Liver (tissue), 8 donors: ENCODE measurements at regions not wholly inside any gene's neighbourhood (a gene's known extent, or its start where the extent isn't known, plus 50 kb on each side); places are given as distances from the start of the nearest gene placed in this dataset.

Experiments used
- DNase-seq: peaks from one replicate; pipeline ENCODE4 v3.0.0-alpha.2; 2017; ENCODE audit warnings: low spot score
- H3K27ac ChIP-seq, 2 donors: one replicate each; pipeline ENCODE4 v1.7.0; 2013; ENCODE audit warnings: inconsistent platforms in 2 of 2, low read length in 2 of 2, control low read depth in 1 of 2, low read depth in 1 of 2, mild to moderate bottlenecking in 1 of 2
- H3K27me3 ChIP-seq, 4 donors: one replicate each; pipeline versions ENCODE4 v1.6.1 to v1.7.0; 2013; ENCODE audit warnings: low read length in 3 of 4, inconsistent platforms in 1 of 4, mild to moderate bottlenecking in 1 of 4, moderate library complexity in 1 of 4; ENCODE audit not compliant: control insufficient read depth in 4 of 4, insufficient read depth in 4 of 4
- H3K36me3 ChIP-seq, 4 donors: one replicate each; pipeline versions ENCODE4 v1.6.1 to v1.7.0; 2013; ENCODE audit warnings: low read length in 3 of 4, mild to moderate bottlenecking in 3 of 4, low read depth in 1 of 4, moderate library complexity in 1 of 4; ENCODE audit not compliant: control insufficient read depth in 4 of 4, insufficient read depth in 3 of 4
- H3K4me1 ChIP-seq, 4 donors: one replicate each; pipeline versions ENCODE4 v1.6.1 to v1.7.0; 2013; ENCODE audit warnings: low read length in 3 of 4, mild to moderate bottlenecking in 3 of 4, moderate library complexity in 1 of 4; ENCODE audit not compliant: control insufficient read depth in 4 of 4, insufficient read depth in 4 of 4
- H3K4me3 ChIP-seq, 3 donors: one replicate each; pipeline versions ENCODE4 v1.6.1 to v1.7.0; 2013; ENCODE audit warnings: low read length in 3 of 3, control low read depth in 1 of 3, low read depth in 1 of 3, mild to moderate bottlenecking in 1 of 3
- H3K9ac ChIP-seq, 2 donors: one replicate each; pipeline ENCODE4 v1.7.0; 2013; ENCODE audit warnings: low read length in 2 of 2, mild to moderate bottlenecking in 2 of 2, moderate library complexity in 2 of 2, control low read depth in 1 of 2, low read depth in 1 of 2
- H3K9me3 ChIP-seq, 4 donors: one replicate each; pipeline versions ENCODE4 v1.6.1 to v1.7.0; 2013; ENCODE audit warnings: low read length in 3 of 4; ENCODE audit not compliant: control insufficient read depth in 4 of 4
- CTCF ChIP-seq: fragments of 150-350 bp; IDR thresholded peaks from 2 replicates; pipeline ENCODE4 v1.5.1; 2017; ENCODE audit warnings: improper control_type of control experiment, low read depth, low read length; ENCODE audit not compliant: missing input control
- EGR1 ChIP-seq, 2 donors: IDR thresholded peaks; 2 replicates each; pipeline ENCODE4 v1.6.1; 2016 to 2018; ENCODE audit warnings: antibody characterized with exemption in 2 of 2, low read depth in 2 of 2
- FOXA1 ChIP-seq: IDR thresholded peaks from 2 replicates; pipeline ENCODE4 v1.6.1; 2016; ENCODE audit warnings: antibody characterized with exemption
- FOXA2 ChIP-seq: IDR thresholded peaks from 2 replicates; pipeline ENCODE4 v1.6.1; 2016; ENCODE audit warnings: antibody characterized with exemption
- HNF4G ChIP-seq: IDR thresholded peaks from 2 replicates; pipeline ENCODE4 v1.6.1; 2016; ENCODE audit warnings: antibody characterized with exemption
- JUND ChIP-seq, 2 donors: IDR thresholded peaks; 2 replicates each; pipeline ENCODE4 v1.6.1; 2016; ENCODE audit warnings: antibody characterized with exemption in 2 of 2
- NR2F2 ChIP-seq: IDR thresholded peaks from 2 replicates; pipeline ENCODE4 v1.6.1; 2016; ENCODE audit warnings: antibody characterized with exemption
- REST ChIP-seq: IDR thresholded peaks from 2 replicates; pipeline ENCODE4 v1.6.1; 2016; ENCODE audit warnings: antibody characterized with exemption, mild to moderate bottlenecking
- SP1 ChIP-seq: IDR thresholded peaks from 2 replicates; pipeline ENCODE4 v1.6.1; 2018; ENCODE audit warnings: antibody characterized with exemption, mild to moderate bottlenecking
- TAF1 ChIP-seq: conservative IDR thresholded peaks from 2 replicates; pipeline ENCODE4 v1.6.1; 2016; ENCODE audit warnings: antibody characterized with exemption, mild to moderate bottlenecking
- YY1 ChIP-seq: IDR thresholded peaks from 2 replicates; pipeline ENCODE4 v1.6.1; 2016; ENCODE audit warnings: antibody characterized with exemption, mild to moderate bottlenecking
- ZBTB33 ChIP-seq: IDR thresholded peaks from 2 replicates; pipeline ENCODE4 v1.6.1; 2016; ENCODE audit warnings: antibody characterized with exemption
- WGBS: extraction: QIAGEN DNeasy Blood & Tissue Kit; methylation state at CpG from one replicate; pipeline ENCODE4 v1.1.7; 2013; 5-methylcytosine and 5-hydroxymethylcytosine counted together
- TF ChIP-seq, protein P1 (sequence below): IDR thresholded peaks from 2 replicates; pipeline ENCODE4 v1.6.1; 2016; ENCODE audit warnings: antibody characterized with exemption
- donor health status: healthy.
- donor health status: healthy.
- donor health status: healthy.
- donor health status: healthy.
- donor health status: healthy.

- no peak for TF ChIP-seq REST
Observed at GRCh38 chr11:42085736-42086135, 626.3 kb upstream of the LRRC4C start (continued).

DNA sequence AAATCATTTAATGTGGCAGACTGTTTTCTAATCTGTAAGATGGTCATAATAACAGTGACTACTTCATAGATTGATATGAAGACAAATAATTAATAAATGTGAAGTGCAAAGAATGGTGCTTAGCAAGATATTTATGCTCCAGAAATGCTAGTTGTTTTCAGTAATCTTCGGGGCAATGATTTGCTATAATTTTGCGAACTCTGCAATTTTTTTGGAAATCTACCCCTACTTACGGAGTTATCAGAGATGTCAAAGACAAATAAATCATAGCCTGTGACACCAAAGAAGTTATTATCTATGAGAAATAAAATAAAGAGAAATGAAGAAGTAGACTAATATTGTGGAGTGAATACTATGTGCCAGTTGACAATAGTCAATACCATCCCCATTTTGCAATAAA lies 634.1 kb upstream of the LRRC4C start:
- no peaks in the 10 kb centered on the region for H3K4me1 ChIP-seq
- TF ChIP-seq FOXA2 = no peak
- no peak for TF ChIP-seq NR2F2
- TF ChIP-seq FOXA1 = no peak

GRCh38 chr11:42098075-42098474 lies 638.6 kb upstream of the LRRC4C start:
- H3K4me3 ChIP-seq = no peak overlapping the region
- H3K36me3 ChIP-seq = no peaks in the 10 kb centered on the region
- no peaks in the 10 kb centered on the region for H3K27me3 ChIP-seq
- H3K27ac ChIP-seq = no peak overlapping the region
- WGBS = 40% methylated on average over 1 of the region's 1 CpG
- no peaks in the 10 kb centered on the region for H3K4me1 ChIP-seq
- H3K9ac ChIP-seq = no peak overlapping the region
- TF ChIP-seq SP1 (no peak), FOXA1 (no peak), HNF4G (no peak), YY1 (no peak), ZBTB33 (no peak), JUND (IDR thresholded peaks at IDR 0.05) (no peak), EGR1 (IDR thresholded peaks at IDR 0.05; ENCODE audit: low read depth in 2 of 2) (no peak), NR2F2 (no peak)
- peaks cover 0 to 9% (median 2%) of the 10 kb centered on the region in 4 donors for H3K9me3 ChIP-seq
- DNase-seq = no peak

More for the DNA sequence above, 634.1 kb upstream of the LRRC4C start:
- Histone ChIP-seq H3K36me3 (no peaks in the 10 kb centered on the region), H3K9ac (no peak overlapping the region), H3K9me3 (peaks cover 0 to 9% (median 2%) of the 10 kb centered on the region in 4 donors), H3K4me3 (no peak overlapping the region), H3K27ac (no peak overlapping the region), H3K27me3 (peaks cover 0 to 4% (median 0%) of the 10 kb centered on the region in 4 donors)
- no peak for DNase-seq
- WGBS = 77% methylated on average over 3 of the region's 3 CpGs

DNA sequence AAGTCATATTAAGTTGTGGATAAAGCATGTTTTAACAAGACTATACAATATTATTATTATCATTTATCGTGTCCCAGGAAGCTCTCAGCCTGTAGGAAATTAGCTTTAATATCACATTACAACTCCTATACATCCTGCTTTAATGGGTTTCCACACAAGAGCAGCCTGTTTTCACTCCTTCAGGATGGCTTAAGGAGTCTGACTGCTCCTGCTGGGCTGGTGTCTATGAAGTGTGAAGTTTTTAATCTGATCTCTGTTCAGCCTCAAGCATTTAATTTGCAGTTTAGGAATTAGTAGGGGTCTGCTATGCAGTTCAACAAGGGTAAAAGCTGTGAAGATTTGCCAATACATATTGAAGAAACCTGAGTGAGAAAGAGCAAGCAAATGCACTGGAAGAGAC lies 653.4 kb upstream of the LRRC4C start:
- no peaks in the 10 kb centered on the region for H3K27me3 ChIP-seq
- H3K36me3 ChIP-seq = no peaks in the 10 kb centered on the region
- H3K27ac ChIP-seq = no peak overlapping the region
- H3K4me1 ChIP-seq = no peaks in the 10 kb centered on the region
- no peak overlapping the region for H3K9ac ChIP-seq
- 51% methylated on average over 1 of the region's 1 CpG for WGBS
- no peak overlapping the region for H3K4me3 ChIP-seq
- no peaks in the 10 kb centered on the region for H3K9me3 ChIP-seq
- DNase-seq = no peak
- TF ChIP-seq, protein P1, sequence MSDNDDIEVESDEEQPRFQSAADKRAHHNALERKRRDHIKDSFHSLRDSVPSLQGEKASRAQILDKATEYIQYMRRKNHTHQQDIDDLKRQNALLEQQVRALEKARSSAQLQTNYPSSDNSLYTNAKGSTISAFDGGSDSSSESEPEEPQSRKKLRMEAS = no peak
- TF ChIP-seq SP1 (no peak), ZBTB33 (no peak), TAF1 (no peak), CTCF (no peak), REST (no peak)
